Activated T-helper 1 cell treated with anti-CD3 and anti-CD28 coated beads, Interleukin-12 subunit alpha, Interleukin-12 subunit beta, Interleukin-2, Interleukin-4 antibody, amounts not matched to agents 30 ng/mL and 10 ng/mL and 1 ng/mL, durations not matched to agents 14 hours and 24 hours and 36 hours (primary cell): ENCODE measurements at regions not wholly inside any gene's neighbourhood (a gene's known extent, or its start where the extent isn't known, plus 50 kb on each side); places are given as distances from the start of the nearest gene placed in this dataset.

Source experiments
- DNase-seq: peaks from one replicate; pipeline ENCODE4 v3.0.0; 2021; ENCODE audit warnings: low spot score
- H3K27ac Mint-ChIP-seq: one replicate; pipeline ENCODE4 v1.8.0; 2021; ENCODE audit warnings: mild to moderate bottlenecking, mixed read lengths
- H3K27me3 Mint-ChIP-seq: one replicate; pipeline ENCODE4 v1.8.0; 2022; ENCODE audit warnings: mild to moderate bottlenecking, moderate library complexity, mixed read lengths; ENCODE audit not compliant: insufficient read depth
- H3K36me3 Mint-ChIP-seq: one replicate; pipeline ENCODE4 v1.8.0; 2021; ENCODE audit warnings: low read depth, mixed read lengths
- H3K4me1 Mint-ChIP-seq: one replicate; pipeline ENCODE4 v1.8.0; 2021; ENCODE audit warnings: low read depth, mixed read lengths
- H3K4me3 Mint-ChIP-seq: one replicate; pipeline ENCODE4 v1.8.0; 2021; ENCODE audit warnings: mild to moderate bottlenecking, moderate library complexity, mixed read lengths
- H3K9me3 Mint-ChIP-seq: one replicate; pipeline ENCODE4 v1.8.0; 2021; ENCODE audit warnings: mixed read lengths
- intact Hi-C: fragments of 100-400 bp; cut with micrococcal nuclease; formaldehyde crosslinking; loops from one replicate; pipeline ENCODE4 v1.15.1; 2024

- H3K36me3 Mint-ChIP-seq = no peaks in the 10 kb centered on the region
- no peaks in the 10 kb centered on the region for H3K27me3 Mint-ChIP-seq
- DNase-seq = no peak
- no peak overlapping the region for H3K27ac Mint-ChIP-seq
- no peaks in the 10 kb centered on the region for H3K4me1 Mint-ChIP-seq
- no peak overlapping the region for H3K4me3 Mint-ChIP-seq
- no peaks in the 10 kb centered on the region for H3K9me3 Mint-ChIP-seq
- intact Hi-C loops = no loop called here
These were observed 64.2 kb downstream of the GJA1 start for GRCh38 chr6:121499666-121500065.

- Mint-ChIP-seq H3K4me1 (no peaks in the 10 kb centered on the region), H3K27me3 (no peaks in the 10 kb centered on the region), H3K27ac (no peak overlapping the region), H3K9me3 (no peaks in the 10 kb centered on the region), H3K36me3 (no peaks in the 10 kb centered on the region), H3K4me3 (no peak overlapping the region)
- DNase-seq = no peak
- intact Hi-C loops = no loop called here
These were observed 68.1 kb downstream of the GJA1 start for GRCh38 chr6:121503589-121503991.

GRCh38 chr6:121504227-121504626, 68.8 kb downstream of the GJA1 start:
- Mint-ChIP-seq H3K4me1 (no peaks in the 10 kb centered on the region), H3K36me3 (no peaks in the 10 kb centered on the region), H3K27me3 (no peaks in the 10 kb centered on the region), H3K27ac (no peak overlapping the region), H3K9me3 (no peaks in the 10 kb centered on the region), H3K4me3 (no peak overlapping the region)
- intact Hi-C loops = no loop called here
- DNase-seq = no peak

GRCh38 chr6:121505284-121505683, 69.8 kb downstream of the GJA1 start:
- H3K4me1 Mint-ChIP-seq = no peaks in the 10 kb centered on the region
- H3K27ac Mint-ChIP-seq = no peak overlapping the region
- no peak overlapping the region for H3K4me3 Mint-ChIP-seq
- H3K9me3 Mint-ChIP-seq = no peaks in the 10 kb centered on the region
- DNase-seq = no peak
- H3K27me3 Mint-ChIP-seq = no peaks in the 10 kb centered on the region
- intact Hi-C loops = no loop called here
- H3K36me3 Mint-ChIP-seq = no peaks in the 10 kb centered on the region

- Mint-ChIP-seq H3K27ac (no peak overlapping the region), H3K36me3 (no peaks in the 10 kb centered on the region), H3K27me3 (no peaks in the 10 kb centered on the region), H3K4me1 (no peaks in the 10 kb centered on the region), H3K4me3 (no peak overlapping the region), H3K9me3 (no peaks in the 10 kb centered on the region)
- no peak for DNase-seq
- intact Hi-C loops = no loop called here
These were observed 71.6 kb downstream of the GJA1 start for GRCh38 chr6:121506761-121507754.

GRCh38 chr6:121510568-121511177, 75.2 kb downstream of the GJA1 start:
- intact Hi-C loops = no loop called here
- no peaks in the 10 kb centered on the region for H3K27me3 Mint-ChIP-seq
- H3K9me3 Mint-ChIP-seq = no peaks in the 10 kb centered on the region
- no peak for DNase-seq
- H3K4me3 Mint-ChIP-seq = no peak overlapping the region
- no peaks in the 10 kb centered on the region for H3K4me1 Mint-ChIP-seq
- H3K27ac Mint-ChIP-seq = no peak overlapping the region
- H3K36me3 Mint-ChIP-seq = no peaks in the 10 kb centered on the region

GRCh38 chr6:121515630-121516265, 80.3 kb downstream of the GJA1 start:
- H3K4me1 Mint-ChIP-seq = no peaks in the 10 kb centered on the region
- H3K27ac Mint-ChIP-seq = no peak overlapping the region

GRCh38 chr6:121516331-121516730, 80.9 kb downstream of the GJA1 start:
- intact Hi-C loops = no loop called here
- no peak overlapping the region for H3K27ac Mint-ChIP-seq
- no peaks in the 10 kb centered on the region for H3K4me1 Mint-ChIP-seq

More at GRCh38 chr6:121515630-121516265, 80.3 kb downstream of the GJA1 start:
- no peaks in the 10 kb centered on the region for H3K27me3 Mint-ChIP-seq
- H3K4me3 Mint-ChIP-seq = no peak overlapping the region
- no peaks in the 10 kb centered on the region for H3K9me3 Mint-ChIP-seq
- H3K36me3 Mint-ChIP-seq = no peaks in the 10 kb centered on the region
- intact Hi-C loops = no loop called here
- DNase-seq = no peak

GRCh38 chr6:121520337-121521163, 85.1 kb downstream of the GJA1 start:
- no peaks in the 10 kb centered on the region for H3K9me3 Mint-ChIP-seq

More at GRCh38 chr6:121516331-121516730, 80.9 kb downstream of the GJA1 start:
- Mint-ChIP-seq H3K27me3 (no peaks in the 10 kb centered on the region), H3K4me3 (no peak overlapping the region), H3K36me3 (no peaks in the 10 kb centered on the region), H3K9me3 (no peaks in the 10 kb centered on the region)
- DNase-seq = no peak

GRCh38 chr6:121521164-121521555, 85.7 kb downstream of the GJA1 start:
- no peaks in the 10 kb centered on the region for H3K27me3 Mint-ChIP-seq
- no peak overlapping the region for H3K27ac Mint-ChIP-seq
- no peak for DNase-seq
- no peaks in the 10 kb centered on the region for H3K4me1 Mint-ChIP-seq
- no peaks in the 10 kb centered on the region for H3K9me3 Mint-ChIP-seq
- intact Hi-C loops = no loop called here
- H3K4me3 Mint-ChIP-seq = no peak overlapping the region
- H3K36me3 Mint-ChIP-seq = no peaks in the 10 kb centered on the region

More at GRCh38 chr6:121520337-121521163, 85.1 kb downstream of the GJA1 start:
- H3K4me1 Mint-ChIP-seq = no peaks in the 10 kb centered on the region
- H3K4me3 Mint-ChIP-seq = no peak overlapping the region
- intact Hi-C loops = no loop called here
- no peaks in the 10 kb centered on the region for H3K27me3 Mint-ChIP-seq
- H3K36me3 Mint-ChIP-seq = no peaks in the 10 kb centered on the region
- H3K27ac Mint-ChIP-seq = no peak overlapping the region
- DNase-seq = no peak

GRCh38 chr6:121522265-121522664, 86.8 kb downstream of the GJA1 start:
- H3K4me1 Mint-ChIP-seq = no peaks in the 10 kb centered on the region
- no peaks in the 10 kb centered on the region for H3K9me3 Mint-ChIP-seq
- DNase-seq = no peak
- intact Hi-C loops = no loop called here
- H3K27ac Mint-ChIP-seq = no peak overlapping the region
- H3K4me3 Mint-ChIP-seq = no peak overlapping the region
- no peaks in the 10 kb centered on the region for H3K36me3 Mint-ChIP-seq
- no peaks in the 10 kb centered on the region for H3K27me3 Mint-ChIP-seq

GRCh38 chr6:121522771-121523386, 87.4 kb downstream of the GJA1 start:
- Mint-ChIP-seq H3K4me3 (no peak overlapping the region), H3K4me1 (no peaks in the 10 kb centered on the region), H3K27me3 (no peaks in the 10 kb centered on the region), H3K36me3 (no peaks in the 10 kb centered on the region), H3K27ac (no peak overlapping the region), H3K9me3 (no peaks in the 10 kb centered on the region)
- DNase-seq = no peak
- intact Hi-C loops = no loop called here
